ENCODE measurements at regions not wholly inside any gene's neighbourhood (a gene's known extent, or its start where the extent isn't known, plus 50 kb on each side); places are given as distances from the start of the nearest gene placed in this dataset.

- Histone ChIP-seq H3K36me3 (no peaks in the 10 kb centered on the region), H3K9me3 (no peaks in the 10 kb centered on the region), H3K4me3 (no peak overlapping the region), H3K27me3 (no peaks in the 10 kb centered on the region), H3K4me1 (no peaks in the 10 kb centered on the region), H3K27ac (no peak overlapping the region)
- DNase-seq = no peak
- TF ChIP-seq CTCF (IDR thresholded peaks at IDR 0.05) (no peak), POLR2A (IDR thresholded peaks at IDR 0.05) (no peak)
Measured at GRCh38 chr12:126792411-126792810, 1474.6 kb upstream of the TMEM132C start.

GRCh38 chr12:126797525-126797924, 1469.4 kb upstream of the TMEM132C start:
- no peak for DNase-seq
- TF ChIP-seq CTCF (IDR thresholded peaks at IDR 0.05) (no peak), POLR2A (IDR thresholded peaks at IDR 0.05) (no peak)
- H3K4me1 ChIP-seq = no peaks in the 10 kb centered on the region
- H3K27ac ChIP-seq = no peak overlapping the region
- no peaks in the 10 kb centered on the region for H3K9me3 ChIP-seq
- H3K27me3 ChIP-seq = no peaks in the 10 kb centered on the region
- H3K4me3 ChIP-seq = no peak overlapping the region
- no peaks in the 10 kb centered on the region for H3K36me3 ChIP-seq

- H3K27me3 ChIP-seq = no peaks in the 10 kb centered on the region
- no peak overlapping the region for H3K27ac ChIP-seq
- no peaks in the 10 kb centered on the region for H3K9me3 ChIP-seq
- no peaks in the 10 kb centered on the region for H3K4me1 ChIP-seq
- no peak for DNase-seq
- no peaks in the 10 kb centered on the region for H3K36me3 ChIP-seq
- no peak overlapping the region for H3K4me3 ChIP-seq
- no peak for TF ChIP-seq POLR2A (IDR thresholded peaks at IDR 0.05)
- TF ChIP-seq CTCF (IDR thresholded peaks at IDR 0.05) = no peak
Measured at GRCh38 chr12:126798449-126798848, 1468.5 kb upstream of the TMEM132C start.

GRCh38 chr12:126807312-126807865, 1459.6 kb upstream of the TMEM132C start:
- no peak overlapping the region for H3K4me3 ChIP-seq
- TF ChIP-seq CTCF (IDR thresholded peaks at IDR 0.05) (no peak), POLR2A (IDR thresholded peaks at IDR 0.05) (no peak)
- no peak for DNase-seq
- H3K27me3 ChIP-seq = no peaks in the 10 kb centered on the region
- H3K27ac ChIP-seq = no peak overlapping the region
- H3K9me3 ChIP-seq = no peaks in the 10 kb centered on the region
- no peaks in the 10 kb centered on the region for H3K4me1 ChIP-seq
- H3K36me3 ChIP-seq = no peaks in the 10 kb centered on the region

- Histone ChIP-seq H3K27me3 (no peaks in the 10 kb centered on the region), H3K27ac (no peak overlapping the region), H3K4me1 (no peaks in the 10 kb centered on the region), H3K9me3 (no peaks in the 10 kb centered on the region), H3K4me3 (no peak overlapping the region), H3K36me3 (no peaks in the 10 kb centered on the region)
- no peak for DNase-seq
- TF ChIP-seq CTCF (IDR thresholded peaks at IDR 0.05) (no peak), POLR2A (IDR thresholded peaks at IDR 0.05) (no peak)
Measured at GRCh38 chr12:126811391-126811790, 1455.6 kb upstream of the TMEM132C start.

- no peaks in the 10 kb centered on the region for H3K36me3 ChIP-seq
- no peaks in the 10 kb centered on the region for H3K27me3 ChIP-seq
- H3K27ac ChIP-seq = no peak overlapping the region
- H3K9me3 ChIP-seq = no peaks in the 10 kb centered on the region
- H3K4me3 ChIP-seq = no peak overlapping the region
- TF ChIP-seq CTCF (IDR thresholded peaks at IDR 0.05) = no peak
- no peak for TF ChIP-seq POLR2A (IDR thresholded peaks at IDR 0.05)
- no peak for DNase-seq
- no peaks in the 10 kb centered on the region for H3K4me1 ChIP-seq
Measured at GRCh38 chr12:126819554-126819953, 1447.4 kb upstream of the TMEM132C start.
